IPS-18c (cell line): ENCODE measurements at regions not wholly inside any gene's neighbourhood (a gene's known extent, or its start where the extent isn't known, plus 50 kb on each side); places are given as distances from the start of the nearest gene placed in this dataset.
"Not testable (repeated sequence)": the region's sequence is repeated elsewhere in the genome, so short reads cannot be mapped to it uniquely, and the experiment has no call there.

Source experiments
- H3K4me3 ChIP-seq: 2 replicates; pipeline ENCODE4 v1.7.0; 2013; ENCODE audit warnings: low read depth, mild to moderate bottlenecking, low read length, moderate library complexity; ENCODE audit not compliant: insufficient read depth
- H3K9me3 ChIP-seq: one replicate; pipeline ENCODE4 v1.6.1; 2013; ENCODE audit warnings: mild to moderate bottlenecking, low read length, moderate library complexity; ENCODE audit not compliant: control insufficient read depth, insufficient read depth

DNA sequence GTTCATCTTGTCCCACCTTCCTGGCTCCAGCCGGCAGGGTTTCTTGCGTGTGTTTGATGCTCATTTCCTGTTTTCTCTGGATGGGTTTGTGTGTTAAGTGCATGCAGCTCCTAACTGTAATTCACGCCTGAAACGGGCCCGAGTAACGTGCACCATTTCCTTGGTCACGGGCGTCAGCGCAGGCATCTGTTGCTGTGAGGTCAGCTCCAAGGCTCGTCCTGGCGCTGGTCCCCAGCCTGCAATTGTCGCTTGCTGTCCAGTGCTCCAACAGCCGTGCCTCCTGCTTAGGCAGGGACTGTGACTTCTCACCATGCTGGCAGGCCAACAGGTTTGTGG, 201.1 kb downstream of the GLRX3 start:
- Histone ChIP-seq H3K4me3 (no peak overlapping the region), H3K9me3 (peaks cover 11% of the 10 kb centered on the region)

DNA sequence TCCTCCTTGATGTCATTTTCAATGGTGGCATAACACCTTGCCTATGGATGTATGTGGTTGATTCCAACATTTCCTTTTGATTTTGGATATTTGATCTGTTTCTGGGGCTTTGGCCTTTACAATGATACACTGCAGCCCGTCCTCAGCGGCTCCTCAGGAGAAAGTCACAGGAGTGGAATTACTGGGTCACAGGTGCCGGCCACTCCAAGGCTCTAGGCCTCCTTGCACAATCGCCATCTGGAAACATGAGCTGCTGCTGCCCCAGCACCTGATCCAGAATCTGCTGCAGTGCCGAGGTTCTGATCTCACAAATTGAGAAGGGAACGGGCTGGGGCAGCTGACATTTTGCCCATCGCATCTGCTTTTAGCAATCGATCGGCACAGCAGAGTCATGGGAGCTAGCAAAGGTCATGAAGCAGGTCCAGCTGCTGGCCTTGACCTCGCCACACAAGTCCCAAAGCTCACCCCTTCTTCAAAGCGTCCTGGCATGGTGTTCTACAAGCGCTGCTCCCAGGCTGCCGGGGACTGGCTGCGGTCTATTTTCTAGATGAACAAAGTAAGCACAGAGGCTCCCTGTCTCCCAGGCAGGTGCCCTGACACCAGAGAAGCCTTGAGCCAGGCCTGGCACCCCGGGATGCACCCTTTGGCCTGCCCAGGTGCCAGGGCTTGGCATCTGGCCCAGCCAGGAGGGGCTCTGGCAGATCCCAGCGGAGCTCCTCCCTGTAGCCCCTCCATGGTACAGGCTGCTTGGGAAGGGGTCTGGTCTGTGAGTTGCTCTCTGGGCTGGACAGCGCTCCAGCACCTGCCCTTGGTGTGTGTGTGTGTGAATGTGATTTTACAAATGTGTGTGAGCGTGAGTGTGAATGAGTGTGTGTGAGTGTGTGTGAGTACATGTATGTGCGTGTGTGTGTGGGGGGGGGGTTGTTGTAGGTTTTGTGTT, 201.8 kb downstream of the GLRX3 start:
- Histone ChIP-seq H3K9me3 (peaks cover 11% of the 10 kb centered on the region), H3K4me3 (no peak overlapping the region; the same call in 1 of the 2 replicates)

DNA sequence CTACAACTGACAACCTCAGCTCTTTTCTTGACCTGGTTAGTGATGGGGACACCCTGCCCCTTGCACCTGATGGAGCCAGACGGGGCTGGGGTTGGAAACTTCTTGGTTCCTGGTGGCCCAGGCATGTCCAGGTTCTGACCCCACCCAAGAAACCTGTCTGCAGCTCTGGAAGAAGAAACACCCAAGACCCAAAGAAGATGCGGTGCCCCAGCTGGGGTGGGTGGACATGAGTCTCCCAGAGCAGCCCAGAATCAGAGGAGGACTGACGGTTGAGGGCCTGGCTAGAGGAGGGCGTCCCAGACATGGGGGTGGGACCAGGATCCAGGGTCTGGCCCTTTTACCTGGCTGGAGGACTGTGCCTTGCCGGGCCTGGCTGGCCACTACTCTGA, 202.4 kb downstream of the GLRX3 start:
- Histone ChIP-seq H3K9me3 (peaks cover 11% of the 10 kb centered on the region), H3K4me3 (no peak overlapping the region; the same call in 1 of the 2 replicates)

- Histone ChIP-seq H3K4me3 (no peak overlapping the region), H3K9me3 (peaks cover 11% of the 10 kb centered on the region)
These were observed 202.9 kb downstream of the GLRX3 start for GRCh38 chr10:130339091-130339490.

DNA sequence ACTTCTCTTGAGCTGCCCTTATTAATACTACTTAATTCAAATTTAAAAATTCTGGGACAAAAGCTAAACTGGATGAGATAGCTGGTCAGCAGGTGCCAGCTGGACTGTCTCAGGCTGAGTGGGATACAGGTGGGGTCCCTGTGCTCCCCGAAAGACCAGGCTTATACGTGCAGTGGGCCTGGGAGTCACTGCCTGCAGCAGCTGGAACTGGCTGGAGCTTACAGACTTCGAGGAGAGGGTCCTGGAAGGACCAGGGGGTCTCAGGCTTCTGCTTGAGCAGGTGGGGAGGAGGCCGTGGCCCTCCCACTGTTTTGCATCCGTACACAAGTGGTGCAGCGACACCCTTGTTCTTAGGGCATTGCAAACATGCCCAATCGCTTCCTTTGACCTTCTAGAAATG, 203.7 kb downstream of the GLRX3 start:
- Histone ChIP-seq H3K9me3 (peaks cover 11% of the 10 kb centered on the region), H3K4me3 (no peak overlapping the region)

- Histone ChIP-seq H3K9me3 (peaks cover 11% of the 10 kb centered on the region), H3K4me3 (no peak overlapping the region)
These were observed 204.6 kb downstream of the GLRX3 start for GRCh38 chr10:130340816-130341215.

- peaks cover 11% of the 10 kb centered on the region for H3K9me3 ChIP-seq
- no peak overlapping the region for H3K4me3 ChIP-seq
These were observed 205.2 kb downstream of the GLRX3 start for GRCh38 chr10:130341356-130341755.

DNA sequence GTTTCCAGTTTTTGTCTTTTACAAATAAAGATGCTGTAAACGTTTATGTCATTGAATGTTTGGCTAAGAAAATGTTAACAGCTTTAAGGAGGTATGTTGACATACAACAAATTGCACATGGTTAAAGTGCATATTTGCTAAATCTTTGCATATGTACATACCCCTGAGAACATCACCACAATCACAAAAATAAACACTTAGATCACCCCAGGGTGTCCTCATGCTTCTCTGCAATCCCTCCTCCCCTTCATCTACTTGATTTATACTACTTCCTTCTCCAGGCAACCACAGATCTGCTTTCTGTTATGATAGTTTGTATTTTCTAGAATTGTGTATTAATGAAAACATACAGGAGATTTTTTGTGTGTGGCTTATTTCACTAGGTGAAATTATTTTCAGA, 209.5 kb downstream of the GLRX3 start:
- Histone ChIP-seq H3K4me3 (no peak overlapping the region), H3K9me3 (peaks cover 8% of the 10 kb centered on the region)

GRCh38 chr10:130350996-130351395, 214.8 kb downstream of the GLRX3 start:
- Histone ChIP-seq H3K4me3 (no peak overlapping the region), H3K9me3 (peaks cover 18% of the 10 kb centered on the region)

GRCh38 chr10:130351466-130352290, 215.5 kb downstream of the GLRX3 start:
- H3K4me3 ChIP-seq, result no peak overlapping the region
- H3K9me3 ChIP-seq, result peaks cover 18% of the 10 kb centered on the region

GRCh38 chr10:130352291-130352645, 216.1 kb downstream of the GLRX3 start:
- Histone ChIP-seq H3K9me3 (peaks cover 16% of the 10 kb centered on the region), H3K4me3 (no peak overlapping the region)

- Histone ChIP-seq H3K4me3 (no peak overlapping the region), H3K9me3 (peaks cover 22% of the 10 kb centered on the region)
These were observed 217.9 kb downstream of the GLRX3 start for GRCh38 chr10:130353928-130354572.

- H3K9me3 ChIP-seq, result peaks cover 22% of the 10 kb centered on the region
- H3K4me3 ChIP-seq, result no peak overlapping the region
These were observed 218.4 kb downstream of the GLRX3 start for GRCh38 chr10:130354573-130354954.

- peaks cover 25% of the 10 kb centered on the region for H3K9me3 ChIP-seq
- no peak overlapping the region for H3K4me3 ChIP-seq
These were observed 219.0 kb downstream of the GLRX3 start for GRCh38 chr10:130354976-130355795.

DNA sequence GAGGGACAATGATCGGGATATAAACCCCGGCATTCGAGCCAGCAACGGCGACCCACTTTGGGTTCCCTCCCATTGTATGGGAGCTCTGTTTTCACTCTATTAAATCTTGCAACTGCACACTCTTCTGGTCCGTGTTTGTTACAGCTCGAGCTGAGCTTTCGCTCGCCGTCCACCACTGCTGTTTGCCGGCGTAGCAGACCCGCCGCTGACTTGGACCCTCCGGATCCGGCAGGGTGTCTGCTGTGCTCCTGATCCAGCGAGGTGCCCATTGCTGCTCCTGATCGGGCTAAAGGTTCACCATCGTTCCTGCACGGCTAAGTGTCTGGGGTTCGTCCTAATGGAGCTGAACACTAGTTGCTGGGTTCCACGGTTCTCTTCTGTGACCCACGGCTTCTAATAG, 220.2 kb downstream of the GLRX3 start:
- peaks cover 22% of the 10 kb centered on the region for H3K9me3 ChIP-seq
- not testable (repeated sequence) for H3K4me3 ChIP-seq

DNA sequence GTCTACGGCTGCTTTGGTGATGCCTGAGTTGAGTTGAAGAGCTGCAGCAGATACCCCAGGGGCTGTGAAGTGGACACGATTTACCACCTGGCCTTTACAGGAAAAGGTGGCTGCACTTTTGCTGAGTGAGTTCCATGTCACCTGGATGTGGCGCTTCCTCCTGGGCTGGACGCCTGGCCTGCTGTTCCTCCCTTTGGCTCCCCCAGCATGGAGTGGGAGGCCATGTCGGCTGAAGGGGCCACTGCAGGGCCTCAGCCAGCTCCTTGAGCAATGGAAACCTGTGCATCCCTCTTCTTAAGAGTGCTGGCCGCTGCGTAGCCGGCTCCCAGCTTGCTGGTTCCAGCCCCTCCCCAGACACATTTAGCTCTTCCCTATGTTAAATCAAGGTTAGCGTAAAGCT, 221.0 kb downstream of the GLRX3 start:
- no peak overlapping the region for H3K4me3 ChIP-seq
- peaks cover 26% of the 10 kb centered on the region for H3K9me3 ChIP-seq

GRCh38 chr10:130357951-130358350, 221.8 kb downstream of the GLRX3 start:
- Histone ChIP-seq H3K9me3 (peaks cover 28% of the 10 kb centered on the region), H3K4me3 (no peak overlapping the region)
